Testis (tissue), 2 donors: ENCODE measurements at regions not wholly inside any gene's neighbourhood (a gene's known extent, or its start where the extent isn't known, plus 50 kb on each side); places are given as distances from the start of the nearest gene placed in this dataset.
A peak's percentile ranks its signal among the peaks of the same experiment; 100 is the strongest.

Experiments
- DNase-seq: peaks from one replicate; pipeline ENCODE4 v3.0.0-alpha.2; 2019
- H3K27ac ChIP-seq, 2 donors: fragments of 200-600 bp; sonication (generic); one replicate each; pipeline ENCODE4 v1.5.1; 2019
- H3K27me3 ChIP-seq: fragments of 200-600 bp; sonication (generic); one replicate; pipeline ENCODE4 v1.5.1; 2019
- H3K36me3 ChIP-seq: fragments of 200-600 bp; sonication (generic); one replicate; pipeline ENCODE4 v1.5.1; 2017; ENCODE audit warnings: low read depth; ENCODE audit errors: missing control alignments
- H3K4me1 ChIP-seq: fragments of 200-600 bp; sonication (generic); one replicate; pipeline ENCODE4 v1.5.1; 2019
- H3K4me3 ChIP-seq, 2 donors: fragments of 200-600 bp; sonication (generic); one replicate each; pipeline ENCODE4 v1.5.1; 2017 to 2019
- H3K9me3 ChIP-seq: fragments of 200-600 bp; sonication (generic); one replicate; pipeline ENCODE4 v1.5.1; 2017
- POLR2A ChIP-seq: fragments of 450-650 bp; IDR thresholded peaks from one replicate; pipeline ENCODE4 v1.6.1; 2017; ENCODE audit warnings: antibody characterized with exemption, mild to moderate bottlenecking, moderate library complexity
- WGBS, 2 donors: methylation state at CpG; one replicate each; pipeline ENCODE4 v1.1.5; 2018; 5-methylcytosine and 5-hydroxymethylcytosine counted together
- intact Hi-C: fragments of 100-400 bp; cut with DNase I; formaldehyde crosslinking; loops from one replicate; pipeline ENCODE4 v1.15.1; 2023; ENCODE audit warnings: low total_unique reads
- TF ChIP-seq, protein P1 (sequence below), 3 experiments: fragments of 450-650 bp in 2 of 3; fragments of 200-600 bp in 1 of 3; sonication (generic) in 1 of 3; IDR thresholded peaks; one replicate each; pipeline ENCODE4 v1.5.1; 2016 to 2019; ENCODE audit warnings: antibody characterized with exemption in 3 of 3, mild to moderate bottlenecking in 2 of 3, moderate library complexity in 1 of 3

DNA sequence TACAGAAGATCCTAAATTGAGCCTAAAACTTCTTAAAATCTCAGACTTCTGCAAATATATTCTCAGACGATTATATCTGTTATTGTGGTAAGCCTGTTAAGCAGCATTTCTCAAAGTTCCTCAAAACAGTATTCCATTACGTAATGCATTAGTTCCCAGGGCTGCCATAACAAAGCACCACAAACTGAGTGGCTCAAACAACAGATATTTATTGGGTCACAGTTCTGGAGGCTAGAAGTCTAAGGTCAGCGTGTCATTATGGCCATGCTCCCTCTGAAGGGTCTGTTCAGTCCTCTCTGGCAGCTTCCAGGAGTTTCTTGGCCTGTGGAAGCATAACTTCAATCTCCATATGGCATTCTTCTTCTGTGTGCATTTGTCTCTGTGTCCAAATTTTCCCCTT, 103.5 kb upstream of the ST6GALNAC5 start:
- no peaks in the 10 kb centered on the region for H3K36me3 ChIP-seq
- WGBS, 2 donors, result 80 to 84% methylated on average over 3 of the region's 3 CpGs
- intact Hi-C loops, result no loop called here
- DNase-seq, result no peak
- no peak overlapping the region for H3K4me3 ChIP-seq
- H3K27ac ChIP-seq, result no peak overlapping the region
- no peaks in the 10 kb centered on the region for H3K9me3 ChIP-seq
- no peak for TF ChIP-seq POLR2A
- TF ChIP-seq, protein P1, sequence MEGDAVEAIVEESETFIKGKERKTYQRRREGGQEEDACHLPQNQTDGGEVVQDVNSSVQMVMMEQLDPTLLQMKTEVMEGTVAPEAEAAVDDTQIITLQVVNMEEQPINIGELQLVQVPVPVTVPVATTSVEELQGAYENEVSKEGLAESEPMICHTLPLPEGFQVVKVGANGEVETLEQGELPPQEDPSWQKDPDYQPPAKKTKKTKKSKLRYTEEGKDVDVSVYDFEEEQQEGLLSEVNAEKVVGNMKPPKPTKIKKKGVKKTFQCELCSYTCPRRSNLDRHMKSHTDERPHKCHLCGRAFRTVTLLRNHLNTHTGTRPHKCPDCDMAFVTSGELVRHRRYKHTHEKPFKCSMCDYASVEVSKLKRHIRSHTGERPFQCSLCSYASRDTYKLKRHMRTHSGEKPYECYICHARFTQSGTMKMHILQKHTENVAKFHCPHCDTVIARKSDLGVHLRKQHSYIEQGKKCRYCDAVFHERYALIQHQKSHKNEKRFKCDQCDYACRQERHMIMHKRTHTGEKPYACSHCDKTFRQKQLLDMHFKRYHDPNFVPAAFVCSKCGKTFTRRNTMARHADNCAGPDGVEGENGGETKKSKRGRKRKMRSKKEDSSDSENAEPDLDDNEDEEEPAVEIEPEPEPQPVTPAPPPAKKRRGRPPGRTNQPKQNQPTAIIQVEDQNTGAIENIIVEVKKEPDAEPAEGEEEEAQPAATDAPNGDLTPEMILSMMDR (IDR thresholded peaks at IDR 0.05), result no peak
- peaks cover 2% of the 10 kb centered on the region for H3K4me1 ChIP-seq
- H3K27me3 ChIP-seq, result no peaks in the 10 kb centered on the region

DNA sequence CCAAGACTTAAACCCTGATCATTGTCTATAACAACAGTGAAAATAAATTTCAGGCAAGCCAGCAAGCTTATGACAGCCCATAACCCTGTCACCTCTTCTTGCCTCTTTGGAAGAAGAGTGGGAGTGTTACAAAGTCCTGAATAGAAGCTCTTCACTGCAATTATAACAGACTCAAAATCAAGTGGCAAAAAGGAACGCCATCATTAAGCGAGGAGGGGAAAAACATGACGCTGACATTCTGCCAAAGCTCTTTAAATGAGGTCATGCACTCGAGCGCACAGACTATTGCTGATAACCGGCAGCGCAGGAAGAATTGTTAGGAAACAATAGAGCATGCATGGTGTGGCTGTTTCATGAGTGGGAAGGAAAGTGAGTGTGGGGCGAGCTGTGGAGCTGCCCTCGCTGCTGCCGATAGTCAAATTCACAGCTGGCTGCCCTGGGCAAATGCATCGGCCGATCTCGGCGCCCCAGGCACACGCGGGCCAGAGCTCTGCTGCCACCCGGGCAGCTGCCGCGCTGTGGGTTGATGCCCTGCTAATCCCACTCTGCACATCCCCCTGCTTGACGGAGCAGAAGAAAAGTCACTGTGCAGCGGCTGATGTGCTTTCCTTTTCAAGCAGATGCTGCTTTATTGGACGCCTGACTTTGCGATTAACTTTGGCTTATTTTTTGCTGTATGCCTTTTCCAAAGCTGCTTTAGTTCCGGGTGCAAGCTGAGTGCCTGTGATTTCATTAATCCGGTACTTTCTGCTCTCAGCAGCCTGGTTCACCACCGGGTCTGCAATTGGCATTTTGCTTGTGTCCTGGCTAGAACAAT, 102.4 kb upstream of the ST6GALNAC5 start:
- Histone ChIP-seq H3K4me3 (peak overlapping the region in 1 of 2 donors; percentile 29), H3K36me3 (no peaks in the 10 kb centered on the region), H3K27ac (no peak overlapping the region), H3K27me3 (no peaks in the 10 kb centered on the region), H3K9me3 (no peaks in the 10 kb centered on the region), H3K4me1 (peaks cover 2% of the 10 kb centered on the region)
- DNase-seq, result peak; percentile 32
- no peak for TF ChIP-seq POLR2A
- TF ChIP-seq, protein P1 (IDR thresholded peaks at IDR 0.05), result no peak
- intact Hi-C loops, result no loop called here
- WGBS, 2 donors, result 38 to 40% methylated on average over 22 to 26 of the region's 26 CpGs

DNA sequence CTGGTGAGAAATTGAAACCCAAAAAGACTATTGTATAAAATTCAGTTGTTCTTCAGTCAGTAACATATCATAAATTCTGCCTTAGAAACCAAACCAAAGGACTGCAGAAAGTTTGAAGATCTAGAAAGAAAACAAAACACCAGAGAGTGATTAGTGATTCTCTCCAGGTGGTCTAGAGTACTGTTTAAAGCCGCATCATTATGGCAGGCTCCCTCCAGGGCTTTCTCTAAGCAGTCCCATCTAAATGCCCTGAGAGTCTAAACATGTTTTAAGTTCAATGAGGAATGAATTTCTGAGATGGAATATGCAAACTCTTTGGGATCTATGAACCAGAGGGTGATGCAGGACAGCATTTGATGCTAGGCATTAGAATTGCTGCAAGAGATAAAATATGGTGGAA, 100.9 kb upstream of the ST6GALNAC5 start:
- TF ChIP-seq, protein P1 (IDR thresholded peaks at IDR 0.05), result no peak
- TF ChIP-seq POLR2A, result no peak
- no peak for DNase-seq
- H3K27ac ChIP-seq, result no peak overlapping the region
- 75 to 88% methylated on average over 1 of the region's 1 CpG for WGBS, 2 donors
- no peaks in the 10 kb centered on the region for H3K27me3 ChIP-seq
- intact Hi-C loops, result no loop called here
- H3K9me3 ChIP-seq, result no peaks in the 10 kb centered on the region
- no peak overlapping the region for H3K4me3 ChIP-seq
- H3K4me1 ChIP-seq, result peaks cover 2% of the 10 kb centered on the region
- no peaks in the 10 kb centered on the region for H3K36me3 ChIP-seq

DNA sequence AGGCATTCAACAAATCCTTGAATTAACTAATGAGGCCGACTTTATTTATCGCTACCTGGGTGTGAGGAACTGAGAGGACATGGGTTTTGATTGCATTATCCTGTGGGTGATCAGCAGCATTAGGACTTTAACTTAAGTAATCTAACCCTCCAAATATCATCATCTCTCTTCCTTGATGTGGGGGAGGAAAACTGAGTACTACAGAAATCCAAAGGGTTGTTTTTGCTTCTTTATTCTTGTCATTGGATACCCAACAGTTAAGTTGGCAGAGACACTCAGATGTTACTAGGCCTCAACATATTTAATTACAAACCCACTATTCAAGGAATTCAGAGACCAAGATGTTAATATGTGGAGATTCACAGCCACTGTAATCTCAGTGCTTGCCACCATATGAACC, 97.4 kb upstream of the ST6GALNAC5 start:
- Histone ChIP-seq H3K9me3 (no peaks in the 10 kb centered on the region), H3K36me3 (no peaks in the 10 kb centered on the region), H3K4me3 (no peak overlapping the region), H3K27ac (no peak overlapping the region), H3K27me3 (no peaks in the 10 kb centered on the region), H3K4me1 (peaks cover 2% of the 10 kb centered on the region)
- intact Hi-C loops, result no loop called here
- TF ChIP-seq, protein P1 (IDR thresholded peaks at IDR 0.05), result no peak
- TF ChIP-seq POLR2A, result no peak
- no peak for DNase-seq
- 91 to 96% methylated on average over 2 of the region's 2 CpGs for WGBS, 2 donors

DNA sequence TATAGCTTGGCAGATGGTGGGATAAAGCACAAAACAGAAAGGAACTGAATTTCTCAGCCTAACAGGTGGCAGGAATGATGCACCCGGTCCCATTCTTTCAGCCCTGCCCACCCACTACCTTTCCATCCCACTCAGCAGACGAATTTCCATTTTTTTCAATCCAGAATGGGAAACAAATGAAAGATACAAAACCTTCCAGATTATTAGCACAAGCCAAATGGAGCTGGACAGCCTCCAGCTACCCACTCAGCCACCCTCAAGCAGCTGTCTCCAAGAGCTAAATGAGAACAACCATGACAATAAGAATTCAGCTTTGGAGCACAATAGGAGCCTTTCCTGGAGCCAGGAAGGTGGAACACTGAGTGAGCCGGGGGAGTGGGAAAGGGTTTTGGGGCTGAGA, 96.3 kb upstream of the ST6GALNAC5 start:
- no peak overlapping the region for H3K27ac ChIP-seq
- H3K36me3 ChIP-seq, result no peaks in the 10 kb centered on the region
- TF ChIP-seq, protein P1 (IDR thresholded peaks at IDR 0.05), result no peak
- TF ChIP-seq POLR2A, result no peak
- no peaks in the 10 kb centered on the region for H3K9me3 ChIP-seq
- no peak overlapping the region for H3K4me3 ChIP-seq
- no peaks in the 10 kb centered on the region for H3K27me3 ChIP-seq
- H3K4me1 ChIP-seq, result no peaks in the 10 kb centered on the region
- 39 to 47% methylated on average over 3 of the region's 3 CpGs for WGBS, 2 donors
- intact Hi-C loops, result no loop called here
- no peak for DNase-seq
